GM21367 (cell line): ENCODE measurements at regions not wholly inside any gene's neighbourhood (a gene's known extent, or its start where the extent isn't known, plus 50 kb on each side); places are given as distances from the start of the nearest gene placed in this dataset.

Source experiments
- ATAC-seq: cut with Tn5 transposase; IDR thresholded peaks from one replicate; pipeline ENCODE4 v1.9.1; 2021; ENCODE audit not compliant: unreplicated experiment

DNA sequence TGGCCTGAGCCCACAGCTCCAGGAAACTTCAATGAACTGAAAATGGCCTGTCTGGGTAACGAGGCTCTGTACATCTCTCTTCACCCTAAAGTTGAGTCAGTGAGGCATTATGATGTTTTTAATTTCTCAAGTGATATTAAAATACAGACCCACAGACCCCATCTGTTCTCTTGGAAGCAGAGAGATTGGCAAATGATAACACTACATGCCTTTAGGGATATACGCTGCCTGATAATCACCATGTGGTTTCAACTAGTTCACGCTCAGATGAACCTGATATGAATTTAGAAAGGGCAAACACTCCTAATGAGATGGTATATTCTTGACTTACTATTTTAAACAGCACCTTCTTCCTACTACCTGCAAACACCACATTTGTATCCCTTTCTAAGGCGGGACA, 127.5 kb downstream of the RFC3 start:
- no peak for ATAC-seq

DNA sequence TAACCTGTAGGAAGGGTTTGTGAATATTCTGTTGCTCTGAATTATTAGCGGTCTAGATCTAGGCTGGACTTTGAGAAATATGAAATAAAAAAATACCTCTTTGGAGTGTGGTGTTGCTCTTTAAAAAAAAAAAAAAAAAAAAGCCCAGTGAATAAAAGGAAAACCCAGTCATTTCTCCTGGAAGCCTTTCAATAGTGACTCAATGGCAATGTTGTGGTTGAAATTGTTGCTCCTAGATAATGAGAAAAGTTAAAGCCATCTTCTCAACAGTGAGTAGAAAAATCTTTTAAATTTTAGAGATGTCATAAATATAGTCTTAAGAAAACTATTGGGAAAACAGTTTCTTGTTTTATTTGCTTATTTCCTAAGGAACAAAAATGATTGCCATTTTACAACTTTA, 135.3 kb downstream of the RFC3 start:
- no peak for ATAC-seq

DNA sequence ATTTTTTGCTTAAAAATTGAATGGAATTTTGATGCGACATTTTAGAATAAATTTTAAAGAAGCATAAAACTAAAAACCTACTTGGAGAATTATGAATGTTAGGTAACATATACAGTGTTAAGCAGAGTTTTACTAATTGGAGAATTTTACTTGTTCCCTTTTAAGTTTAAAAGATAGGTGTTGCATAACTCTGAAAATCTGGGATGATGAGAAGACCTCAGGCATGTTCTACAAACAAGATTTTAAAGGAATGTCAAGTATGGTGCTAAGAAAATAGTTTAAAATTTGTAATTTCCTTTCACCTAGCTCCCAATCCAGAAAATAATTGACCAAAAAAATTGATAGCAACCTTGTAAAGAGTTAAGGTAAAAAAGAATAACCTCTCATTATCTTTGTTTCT, 135.8 kb downstream of the RFC3 start:
- no peak for ATAC-seq

DNA sequence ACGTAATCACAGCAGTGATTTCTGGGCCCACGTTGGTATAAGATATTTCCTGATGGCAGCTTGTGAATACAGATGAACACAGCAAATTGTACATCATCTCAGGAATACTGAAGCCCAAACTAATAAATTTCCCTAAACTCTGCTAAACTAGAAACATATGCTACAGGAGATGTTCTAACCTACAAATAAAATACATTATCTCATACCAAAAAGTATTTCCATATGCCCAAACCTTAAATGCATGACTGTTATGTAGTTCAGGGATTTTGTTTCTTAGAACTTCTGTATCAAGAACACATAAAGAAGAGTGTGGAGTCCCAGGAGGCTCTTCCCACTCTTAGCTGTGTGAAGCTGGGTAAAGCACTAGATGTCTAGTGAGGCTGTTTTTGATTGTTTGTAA, 138.4 kb downstream of the RFC3 start:
- no peak for ATAC-seq

DNA sequence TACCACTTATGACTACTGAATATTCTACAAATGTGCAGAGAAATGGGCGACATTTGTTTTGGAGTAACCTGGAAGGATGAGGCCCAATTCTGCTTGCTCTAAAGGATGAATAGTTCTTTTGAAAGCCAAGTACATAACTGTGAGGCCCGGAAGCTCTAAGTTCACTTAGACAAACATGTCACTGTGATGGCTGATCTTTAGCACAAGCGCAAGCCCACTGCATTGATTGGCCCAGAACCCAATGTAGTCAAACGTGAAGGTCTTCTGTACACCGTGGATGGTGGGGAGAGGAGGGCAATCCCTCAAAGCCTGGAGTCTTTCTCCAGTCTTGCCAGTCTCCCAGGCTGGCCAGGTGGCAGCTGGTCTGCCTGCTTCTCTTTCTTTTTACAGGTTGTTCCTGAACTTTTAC, 139.6 kb downstream of the RFC3 start:
- no peak for ATAC-seq

DNA sequence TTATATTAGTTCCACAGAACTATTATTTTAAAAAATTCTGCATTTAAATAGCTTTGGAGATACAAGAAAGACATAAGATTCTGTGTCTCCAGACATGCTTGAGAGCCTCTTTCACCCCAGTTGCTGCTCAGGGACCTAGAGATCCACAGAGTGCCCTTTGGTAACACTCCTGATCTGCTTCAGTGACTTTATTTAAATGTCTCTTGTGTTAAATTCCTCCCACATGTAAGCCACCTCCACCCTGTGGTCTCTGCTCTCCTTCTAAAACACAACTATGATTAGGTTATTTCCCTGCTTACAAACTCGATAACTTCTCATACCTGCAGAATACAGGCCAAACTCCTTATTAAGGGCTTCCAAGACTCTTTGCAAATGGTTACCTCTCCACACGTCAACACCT, 141.0 kb downstream of the RFC3 start:
- no peak for ATAC-seq

DNA sequence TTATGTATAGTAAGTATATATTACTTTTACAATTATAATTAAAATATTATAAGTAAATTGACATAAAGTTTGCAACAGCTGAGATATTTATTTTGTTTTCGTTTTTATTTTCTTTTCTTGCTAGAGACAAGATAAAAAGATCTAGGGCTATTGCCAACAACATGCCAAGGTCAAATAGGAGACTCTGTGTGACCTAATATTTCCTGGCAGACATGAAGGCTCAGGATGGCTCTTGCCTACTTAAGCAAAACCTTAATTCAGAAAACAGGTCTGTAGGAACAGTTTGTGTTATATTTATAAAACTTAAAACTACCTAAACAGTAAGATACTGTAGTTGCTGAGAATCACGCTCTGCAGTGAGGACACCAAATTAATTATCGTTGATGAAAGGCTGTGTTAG, 145.2 kb downstream of the RFC3 start:
- no peak for ATAC-seq

DNA sequence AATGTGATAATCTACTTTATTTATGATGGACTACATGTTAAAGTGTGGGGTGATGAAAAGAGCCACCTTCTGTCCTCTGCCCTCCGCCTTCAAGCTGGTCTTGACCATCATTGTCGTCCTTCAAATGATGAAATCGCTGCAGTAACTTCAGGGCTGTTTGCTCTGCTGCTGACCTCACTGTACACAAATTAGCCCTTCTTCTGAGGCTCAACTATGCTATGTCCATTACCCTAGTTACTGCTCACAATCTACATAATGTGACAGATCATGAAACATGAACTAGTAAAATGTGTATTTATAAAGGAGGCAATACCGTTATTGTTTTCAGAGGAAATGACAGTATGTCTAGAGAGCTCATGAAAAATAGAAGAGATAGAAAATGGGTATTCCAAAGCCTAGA, 145.9 kb downstream of the RFC3 start:
- ATAC-seq = no peak

DNA sequence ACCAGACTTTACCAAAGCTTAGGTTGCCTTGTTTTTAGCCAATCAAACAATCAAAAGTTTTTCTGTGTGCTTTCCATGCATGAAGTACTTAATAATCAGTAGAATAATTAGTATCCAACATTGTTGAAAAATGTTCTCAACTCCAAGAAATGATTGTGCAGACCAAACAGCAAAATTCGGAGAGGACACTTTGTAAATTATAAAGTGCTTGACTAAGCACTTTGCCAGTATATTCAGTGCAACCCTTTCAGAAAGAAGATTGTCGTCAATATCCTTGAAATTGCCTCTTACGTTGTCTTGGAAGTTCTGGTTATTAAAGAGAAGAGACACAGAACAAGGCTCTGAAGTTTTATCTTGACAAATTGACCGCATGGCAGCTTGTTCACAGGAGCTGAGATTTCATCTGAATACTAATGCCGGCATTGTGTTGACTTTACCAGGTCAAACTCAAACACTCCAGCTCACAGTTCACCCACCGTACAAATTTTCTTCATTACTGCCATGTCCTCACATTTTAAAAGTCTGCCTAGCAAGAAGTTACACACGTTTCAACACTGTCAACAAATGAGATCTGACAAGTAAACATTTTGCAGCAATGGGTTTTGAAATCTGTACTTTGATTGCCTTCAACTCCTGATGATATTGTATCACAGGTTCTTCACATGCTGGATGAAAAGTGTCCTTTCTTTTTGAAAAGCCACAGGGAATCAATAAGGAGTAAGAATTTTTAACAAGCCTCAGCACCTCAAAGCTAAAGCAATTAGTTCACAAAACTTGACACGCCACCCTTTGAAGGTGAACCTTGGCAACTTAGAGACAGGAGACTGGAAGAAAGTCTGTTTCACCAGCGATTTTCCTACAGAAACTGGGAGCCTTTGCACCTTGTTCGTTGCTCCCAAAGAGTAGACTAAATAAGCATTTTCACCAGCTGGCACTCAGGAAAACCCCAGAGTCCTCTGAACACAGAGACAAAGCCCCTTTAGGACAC, 150.9 kb downstream of the RFC3 start:
- ATAC-seq = no peak

DNA sequence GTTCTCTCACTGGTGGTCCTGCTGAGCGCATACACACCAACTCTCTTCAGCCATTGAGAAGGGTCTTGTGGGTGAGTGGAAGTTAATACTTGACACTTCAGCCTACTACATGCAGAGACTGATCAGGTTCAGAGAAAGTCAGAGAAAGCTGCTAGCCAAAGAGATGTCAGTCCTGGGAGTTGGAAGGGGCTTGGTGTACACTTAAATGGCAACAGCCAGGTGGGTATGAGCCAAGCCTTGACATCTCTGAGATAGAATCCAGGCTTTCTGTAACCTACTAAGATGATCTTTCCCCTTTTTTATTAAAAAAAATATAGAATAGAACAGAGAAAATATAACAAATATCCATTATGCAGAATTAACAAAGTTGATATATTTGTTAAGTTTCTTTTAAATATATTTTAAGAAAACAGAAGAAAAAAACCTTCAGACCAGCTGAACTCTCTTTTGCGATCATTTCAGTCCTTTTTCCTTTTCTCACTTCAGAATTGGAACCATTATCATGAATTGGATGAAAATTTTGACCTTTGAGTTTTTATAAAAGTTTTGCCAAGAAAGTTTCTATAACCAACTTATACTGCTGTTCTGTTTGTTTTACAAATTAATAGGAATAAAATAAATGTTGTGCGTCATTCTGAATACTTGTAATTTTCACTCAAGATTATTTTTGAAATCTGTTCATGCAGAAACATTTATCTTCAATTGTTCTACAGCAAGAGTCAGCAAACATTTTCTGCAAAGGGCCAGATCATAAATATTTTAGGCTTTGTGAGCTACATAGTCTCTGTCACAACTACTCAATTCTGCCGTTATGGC, 153.0 kb downstream of the RFC3 start:
- ATAC-seq = no peak

DNA sequence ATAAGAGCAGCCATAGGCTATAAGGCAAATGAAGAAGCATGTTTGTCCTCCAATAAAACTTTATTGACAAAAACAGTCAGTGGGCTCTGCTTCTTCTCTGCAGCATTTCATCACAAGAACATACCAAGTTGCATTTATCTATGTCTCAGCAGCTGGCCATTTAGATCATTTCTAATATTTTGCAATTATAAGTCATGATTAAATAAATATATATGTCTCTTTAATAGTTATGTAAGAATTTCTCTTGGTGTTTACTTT, 153.5 kb downstream of the RFC3 start:
- ATAC-seq = no peak

DNA sequence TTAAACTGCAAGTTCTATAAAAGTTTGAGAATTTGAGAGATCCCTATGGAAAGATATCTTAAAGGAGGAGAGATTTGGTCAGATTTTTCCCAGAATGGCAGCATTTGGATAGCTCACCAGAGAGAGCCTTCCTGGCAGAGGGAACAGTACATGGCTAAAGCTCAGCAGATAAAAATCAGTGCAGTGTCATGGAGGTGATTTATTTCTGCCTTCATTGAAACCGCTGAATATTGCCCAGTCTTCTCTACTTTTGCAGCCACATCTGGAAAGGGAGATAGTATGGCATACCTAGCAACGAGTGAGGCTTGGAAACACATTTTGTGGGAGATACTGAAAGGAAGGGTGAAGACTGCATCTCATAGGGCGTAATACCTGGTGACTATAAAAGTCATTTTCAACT, 155.2 kb downstream of the RFC3 start:
- no peak for ATAC-seq

DNA sequence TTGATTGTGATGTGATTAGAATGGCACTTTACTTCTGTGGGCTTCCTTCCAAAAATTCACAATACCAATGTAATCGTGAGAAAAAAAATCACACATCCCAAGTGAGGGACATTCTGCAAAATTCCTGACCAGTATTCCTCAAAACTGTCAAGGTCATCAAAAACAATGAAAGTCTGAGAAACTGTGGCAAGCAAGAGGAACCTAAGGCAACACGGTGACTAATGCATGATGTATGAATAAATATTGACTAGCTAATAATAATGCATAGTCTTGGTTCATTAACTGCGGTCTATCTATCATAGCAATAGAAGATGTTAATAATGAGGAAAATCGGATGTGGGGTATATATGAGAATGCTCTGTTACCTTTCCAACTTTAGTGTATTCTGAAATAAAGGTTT, 159.0 kb downstream of the RFC3 start:
- no peak for ATAC-seq

DNA sequence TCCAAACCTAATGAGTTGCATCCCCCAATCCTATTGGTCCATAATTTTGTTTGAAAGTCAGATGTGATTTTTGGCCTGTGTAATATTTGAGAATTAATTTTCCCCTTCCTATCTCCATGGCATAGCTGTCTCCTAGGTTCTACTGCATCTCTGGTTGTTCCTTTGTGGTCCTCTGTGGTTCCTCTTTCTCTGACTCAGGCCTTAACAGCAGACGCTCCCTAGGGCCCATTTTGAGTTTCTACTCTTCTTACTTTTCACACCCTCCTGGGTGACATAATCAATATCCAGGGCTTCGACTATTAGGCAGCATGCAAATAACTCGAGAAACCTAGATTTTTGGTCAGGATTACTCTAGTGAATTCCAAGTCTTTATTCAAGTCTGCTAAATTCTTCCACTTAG, 160.7 kb downstream of the RFC3 start:
- no peak for ATAC-seq

DNA sequence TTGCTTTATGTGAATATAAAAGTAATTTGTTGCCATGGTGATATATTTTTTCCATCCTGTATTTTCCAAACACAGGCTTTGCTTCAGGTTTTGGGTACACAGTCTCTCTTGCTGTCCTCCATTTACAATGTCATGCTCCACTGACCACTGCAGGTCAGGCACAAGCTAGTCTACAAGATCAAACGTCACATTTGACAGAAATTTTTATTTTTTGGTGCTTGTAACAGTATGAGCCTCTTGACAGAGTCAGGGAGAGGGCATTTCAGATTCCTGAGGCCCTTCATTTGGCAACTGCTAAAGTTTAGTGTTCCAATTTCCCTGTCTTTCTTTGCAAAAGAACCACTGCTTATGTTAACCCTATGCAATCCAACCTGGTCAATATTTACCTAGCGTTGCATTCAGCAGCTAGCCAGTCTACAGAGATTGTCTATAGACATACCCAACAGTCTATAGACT, 175.0 kb downstream of the RFC3 start:
- ATAC-seq = no peak

DNA sequence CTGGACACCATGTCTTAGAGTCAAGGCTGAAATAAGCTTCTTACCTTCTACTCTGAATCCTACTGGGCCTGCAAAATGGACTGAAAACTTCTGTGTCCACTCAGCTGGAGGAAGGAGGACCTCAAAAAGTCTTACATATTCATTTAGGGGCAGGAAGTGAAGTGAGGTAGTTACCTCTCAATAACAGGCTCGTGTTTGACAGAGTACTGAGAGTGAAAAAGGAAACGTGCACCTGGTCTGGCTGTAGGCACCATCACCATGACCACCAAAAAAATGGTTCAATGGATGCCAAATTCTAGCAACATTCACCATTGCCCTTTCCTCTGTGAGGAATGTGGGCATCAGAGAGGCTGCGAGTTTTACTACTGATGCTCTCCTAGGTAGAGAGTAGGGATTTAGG, 176.2 kb downstream of the RFC3 start:
- no peak for ATAC-seq

DNA sequence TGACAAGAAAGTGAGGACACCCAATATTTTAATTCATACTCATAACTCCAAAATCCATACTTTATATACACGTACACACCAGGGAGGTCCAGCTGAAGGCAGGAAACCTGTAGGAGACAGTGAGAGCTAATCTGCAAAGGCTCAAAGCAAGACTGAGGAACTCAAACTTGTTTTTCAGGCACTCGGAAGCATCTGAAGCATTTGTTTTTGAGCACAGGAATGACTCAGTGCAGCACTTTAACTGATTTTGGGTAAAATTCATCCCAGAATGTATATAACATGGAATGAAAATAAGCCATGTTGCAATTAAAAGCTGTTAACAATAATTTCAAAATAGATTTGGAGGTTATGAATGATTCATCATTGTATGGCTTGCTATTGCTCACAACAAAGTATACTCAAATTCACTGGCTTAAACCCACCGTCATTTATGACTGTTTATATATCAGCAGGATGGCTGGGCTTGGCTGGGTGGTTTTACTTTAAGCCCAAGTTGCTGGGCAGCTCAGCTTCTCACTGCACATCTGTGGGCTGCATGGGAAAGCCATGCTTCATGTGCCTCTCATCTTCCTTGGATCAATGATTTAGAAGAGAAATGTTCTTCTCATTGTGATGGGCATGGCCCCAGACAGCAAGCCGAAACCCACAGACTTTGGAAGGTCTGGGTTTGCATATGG, 177.0 kb downstream of the RFC3 start:
- ATAC-seq = no peak

DNA sequence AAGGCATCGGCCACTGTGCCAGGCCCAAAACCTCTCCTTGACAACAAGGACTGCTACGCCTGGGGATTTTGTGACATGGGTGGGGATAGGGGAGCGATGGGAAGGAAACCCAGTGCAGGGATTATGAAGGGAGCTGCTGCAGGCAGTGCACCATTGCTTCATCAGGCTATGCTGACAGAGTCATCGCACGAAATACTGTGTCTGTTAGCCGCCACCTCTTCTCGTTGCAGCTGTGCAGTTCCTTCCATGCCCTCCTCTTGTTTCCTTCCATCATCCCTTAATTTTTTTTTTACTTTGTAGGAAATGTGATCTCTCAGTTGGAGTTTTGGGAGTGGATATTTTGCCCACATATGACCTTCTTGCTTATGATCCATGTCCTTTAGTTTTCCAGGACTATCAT, 178.7 kb downstream of the RFC3 start:
- no peak for ATAC-seq

DNA sequence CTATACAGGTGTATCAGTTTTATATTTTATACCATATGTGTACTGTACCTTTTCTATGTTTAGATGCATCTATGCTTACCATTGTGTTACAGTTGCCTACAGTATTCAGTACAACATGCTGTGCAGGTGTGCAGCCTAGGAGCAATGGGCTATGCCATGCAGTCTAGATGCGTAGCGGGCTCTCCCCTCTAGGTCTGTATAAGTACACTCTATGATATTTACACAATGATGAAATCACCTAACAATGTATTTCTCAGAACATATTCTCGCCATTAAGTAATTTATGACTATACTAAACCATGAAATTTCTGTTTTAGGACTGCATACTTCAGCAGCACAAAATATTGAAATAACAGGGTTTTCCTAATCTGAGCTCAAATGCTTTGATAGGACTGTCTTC, 179.6 kb downstream of the RFC3 start:
- ATAC-seq = no peak

DNA sequence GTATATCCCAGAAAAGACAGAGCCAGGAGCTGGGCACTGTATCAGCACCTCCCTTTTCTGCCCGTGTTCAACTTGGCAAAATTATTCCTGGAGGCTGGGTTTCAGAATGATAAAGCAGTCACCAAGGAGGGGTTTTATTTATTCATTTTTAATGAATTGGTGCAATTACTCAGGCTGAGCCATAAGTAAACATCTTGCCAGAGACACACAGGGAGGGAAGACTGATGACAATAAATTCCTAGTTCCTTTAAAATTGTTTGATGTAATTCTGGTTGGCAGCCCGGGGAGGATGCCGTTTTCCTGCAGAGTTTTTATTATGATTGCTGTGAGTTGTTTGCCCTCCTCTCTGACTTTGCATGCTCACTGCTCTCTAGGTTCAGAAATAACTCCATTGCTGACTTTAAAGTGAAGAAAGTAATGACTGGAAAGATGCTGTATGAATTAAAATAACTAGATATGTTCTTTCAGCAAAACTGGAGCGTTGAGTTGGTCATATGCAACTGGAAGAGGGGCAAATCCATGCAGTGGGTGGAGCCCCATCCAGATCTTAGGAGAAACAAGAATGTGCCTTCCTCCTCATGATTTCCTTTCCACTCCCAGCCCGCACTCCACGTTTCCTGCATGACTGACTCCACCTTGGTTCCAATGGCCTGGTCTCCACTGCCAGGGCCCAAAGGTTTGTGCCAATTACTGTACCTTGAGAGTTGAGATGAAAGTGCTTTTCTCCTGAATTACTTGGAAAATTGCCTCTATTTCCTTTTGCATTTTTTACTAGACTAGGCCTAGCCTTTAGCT, 182.1 kb downstream of the RFC3 start:
- no peak for ATAC-seq

DNA sequence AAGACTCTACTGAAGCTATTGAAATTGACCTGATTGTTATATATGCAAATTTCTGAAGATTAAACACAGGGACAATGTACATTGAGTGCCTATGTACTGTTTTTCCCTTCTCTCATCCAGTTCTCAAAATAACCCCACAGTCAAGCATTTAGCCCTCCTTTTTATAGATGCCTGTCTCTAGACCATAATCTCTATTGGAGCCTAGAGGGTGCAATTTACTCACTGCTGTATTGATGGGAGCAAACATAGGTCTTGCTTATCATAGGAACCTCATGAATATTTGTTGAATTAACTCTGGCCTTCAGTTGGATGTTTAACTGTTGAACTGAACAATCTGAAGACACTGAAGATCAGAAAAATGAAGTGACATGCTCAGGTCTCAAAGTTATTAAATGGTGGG, 183.0 kb downstream of the RFC3 start:
- ATAC-seq = no peak
